ENCODE measurements at regions not wholly inside any gene's neighbourhood (a gene's known extent, or its start where the extent isn't known, plus 50 kb on each side); places are given as distances from the start of the nearest gene placed in this dataset.

- no peak for DNase-seq (ENCODE audit: low spot score)
Observed at GRCh38 chr2:7209757-7210555, 292.7 kb downstream of the RNF144A start.

- no peak for DNase-seq (ENCODE audit: low spot score)
Observed at GRCh38 chr2:7210712-7211111, 293.5 kb downstream of the RNF144A start.

DNA sequence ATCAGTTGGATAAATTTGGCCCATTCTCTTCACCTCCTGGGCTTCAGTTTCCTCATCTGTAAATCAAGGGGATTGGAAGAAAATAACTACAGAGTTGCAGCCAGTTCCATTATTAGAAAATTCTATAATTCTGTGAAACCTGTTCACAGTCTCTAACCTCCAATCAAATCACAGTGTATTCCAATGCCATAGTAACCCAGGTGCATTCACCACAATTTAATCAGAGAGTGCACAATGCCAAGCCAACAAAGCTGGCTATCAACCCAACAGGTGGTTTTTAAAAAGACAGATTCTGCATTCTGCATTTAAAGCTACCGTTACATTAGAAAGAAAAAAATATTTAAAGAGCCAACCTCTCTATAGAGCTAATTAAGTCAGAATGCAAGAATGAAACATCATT is 308.6 kb downstream of the RNF144A start:
- DNase-seq (ENCODE audit: low spot score) = no peak

DNA sequence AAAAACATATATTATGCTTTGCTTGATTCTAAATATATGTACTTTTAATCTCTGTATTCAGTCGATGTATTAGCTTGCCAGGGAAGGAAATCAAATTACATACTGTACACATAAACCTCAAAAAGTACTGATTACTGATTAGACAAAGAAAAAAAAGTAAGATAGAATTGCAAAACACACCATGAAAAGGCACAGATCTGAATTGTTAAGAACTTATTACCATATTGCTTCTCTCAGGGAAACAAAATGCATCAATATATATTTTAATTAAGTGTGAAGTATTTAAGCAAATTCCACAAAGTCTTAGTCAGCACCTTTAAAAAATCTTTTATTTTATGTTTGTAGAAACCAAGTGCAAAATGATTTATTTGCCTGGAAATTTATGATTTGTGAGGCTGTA is 309.3 kb downstream of the RNF144A start:
- DNase-seq (ENCODE audit: low spot score) = no peak

DNA sequence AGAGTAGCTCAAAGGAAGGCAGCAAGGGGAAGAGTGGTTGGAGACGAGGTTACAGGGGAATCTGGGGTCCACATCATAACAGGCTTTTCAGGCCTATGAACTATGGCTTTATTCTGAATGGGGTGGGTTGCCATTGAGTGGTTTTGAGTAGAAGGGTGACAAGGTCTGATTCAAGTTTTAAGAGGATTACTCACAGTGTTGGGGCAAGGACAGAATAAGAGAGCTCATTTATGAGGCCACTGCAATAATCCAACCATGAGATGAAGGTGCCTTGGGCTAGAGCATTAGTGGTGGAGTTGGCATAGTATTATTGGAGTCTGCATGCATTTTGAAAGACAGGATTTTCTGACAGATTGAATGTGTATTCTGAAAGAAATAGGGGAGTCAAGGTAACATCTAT is 315.9 kb downstream of the RNF144A start:
- DNase-seq (ENCODE audit: low spot score) = no peak

- DNase-seq (ENCODE audit: low spot score) = no peak
Observed at GRCh38 chr2:7237466-7237865, 320.3 kb downstream of the RNF144A start.

DNA sequence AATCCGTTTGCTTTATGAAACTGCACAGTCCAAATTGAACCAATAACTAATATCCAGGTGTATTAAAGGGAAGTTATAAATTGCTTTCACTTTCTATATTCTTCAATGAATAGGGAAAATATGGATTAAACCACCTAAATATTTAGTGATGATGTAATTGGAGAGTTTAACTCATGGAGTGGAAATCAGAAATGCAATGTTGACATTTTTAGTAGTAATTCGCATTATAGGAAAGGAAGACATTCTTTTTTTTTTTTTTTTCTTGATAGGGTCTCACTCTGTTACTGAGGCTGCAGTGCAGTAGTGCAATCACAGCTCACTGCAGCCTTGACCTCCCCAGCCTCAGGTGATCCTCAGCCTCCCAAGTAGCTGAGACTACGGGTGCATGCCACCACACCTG is 321.9 kb downstream of the RNF144A start:
- no peak for DNase-seq (ENCODE audit: low spot score)

DNA sequence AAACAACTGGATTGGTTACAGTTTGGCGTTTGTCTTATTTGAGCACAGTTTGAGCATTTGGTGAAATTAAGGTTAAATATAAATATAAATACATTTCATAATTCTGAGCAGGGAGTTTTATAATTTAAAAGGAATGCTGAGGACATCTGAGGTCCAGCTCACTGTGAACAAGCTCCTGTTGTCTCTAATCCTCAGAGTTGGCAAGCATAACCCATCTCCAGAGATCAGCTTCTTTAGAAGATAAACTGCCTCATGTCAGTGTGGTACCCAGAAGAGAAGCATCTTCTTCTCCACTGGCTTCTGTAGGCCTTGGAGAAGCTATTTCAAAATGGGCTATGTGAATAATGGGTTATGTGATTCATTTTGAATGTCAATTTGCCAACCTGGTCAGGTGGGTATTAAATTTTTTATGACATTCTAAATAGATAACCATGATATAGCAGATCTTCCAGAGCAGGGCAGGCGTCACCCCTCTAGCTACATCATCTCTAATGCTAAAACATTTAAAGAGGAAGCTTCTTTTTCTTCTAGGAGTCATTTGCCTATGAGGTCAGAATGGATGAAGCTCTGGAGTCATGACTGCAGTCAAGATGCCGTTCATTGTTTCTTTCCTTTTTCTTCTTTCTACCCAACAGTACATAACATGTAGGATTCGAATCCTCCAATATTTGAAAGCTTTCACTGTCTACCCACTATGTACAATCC is 324.0 kb downstream of the RNF144A start:
- no peak for DNase-seq (ENCODE audit: low spot score)

GRCh38 chr2:7242189-7242867 is 325.1 kb downstream of the RNF144A start:
- DNase-seq (ENCODE audit: low spot score) = no peak

DNA sequence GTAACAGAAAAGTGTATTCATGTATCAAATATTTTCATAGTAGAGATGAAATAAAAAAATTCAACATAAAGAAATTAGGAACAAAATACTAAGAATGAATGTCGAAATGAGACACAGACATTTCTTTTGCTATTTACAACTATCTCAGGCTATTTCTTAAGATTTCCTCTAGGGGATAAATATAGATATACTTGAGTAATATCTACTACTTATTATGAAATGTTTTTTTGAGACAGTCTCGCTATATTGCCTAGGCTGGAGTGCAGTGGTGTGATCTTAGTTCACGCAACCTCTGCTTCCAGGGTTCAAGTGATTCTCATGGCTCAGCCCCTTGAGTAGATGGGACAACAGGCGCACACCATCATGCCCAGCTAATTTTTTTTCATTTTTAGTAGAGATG is 326.1 kb downstream of the RNF144A start:
- no peak for DNase-seq (ENCODE audit: low spot score)

DNA sequence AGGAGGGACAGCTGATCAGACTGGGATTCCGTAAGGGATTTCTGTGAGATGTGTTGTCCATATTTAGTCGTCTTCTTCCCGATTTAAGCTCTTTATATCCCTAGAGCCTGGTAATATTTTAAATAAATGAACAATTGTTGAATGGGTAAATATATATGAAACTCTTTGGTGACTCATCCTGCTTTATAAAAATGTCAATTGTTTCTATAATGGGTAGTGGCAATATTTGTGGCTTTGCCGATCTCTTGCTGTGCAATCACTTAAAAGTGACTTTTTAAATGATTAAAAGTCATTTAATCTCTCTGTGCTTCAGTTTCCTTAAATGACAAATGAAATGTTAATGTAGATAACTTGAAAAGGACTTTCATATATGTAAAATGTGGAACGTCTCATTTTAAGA is 339.2 kb downstream of the RNF144A start:
- no peak for DNase-seq (ENCODE audit: low spot score)

GRCh38 chr2:7262727-7263126 is 345.5 kb downstream of the RNF144A start:
- DNase-seq (ENCODE audit: low spot score) = no peak

- DNase-seq (ENCODE audit: low spot score) = no peak
Observed at GRCh38 chr2:7264791-7265190, 347.6 kb downstream of the RNF144A start.

GRCh38 chr2:7265286-7265685 is 348.1 kb downstream of the RNF144A start:
- DNase-seq (ENCODE audit: low spot score) = no peak

GRCh38 chr2:7269106-7269643 is 352.0 kb downstream of the RNF144A start:
- DNase-seq (ENCODE audit: low spot score) = no peak

GRCh38 chr2:7270011-7270431 is 352.8 kb downstream of the RNF144A start:
- no peak for DNase-seq (ENCODE audit: low spot score)

- no peak for DNase-seq (ENCODE audit: low spot score)
Observed at GRCh38 chr2:7272210-7272609, 355.0 kb downstream of the RNF144A start.

DNA sequence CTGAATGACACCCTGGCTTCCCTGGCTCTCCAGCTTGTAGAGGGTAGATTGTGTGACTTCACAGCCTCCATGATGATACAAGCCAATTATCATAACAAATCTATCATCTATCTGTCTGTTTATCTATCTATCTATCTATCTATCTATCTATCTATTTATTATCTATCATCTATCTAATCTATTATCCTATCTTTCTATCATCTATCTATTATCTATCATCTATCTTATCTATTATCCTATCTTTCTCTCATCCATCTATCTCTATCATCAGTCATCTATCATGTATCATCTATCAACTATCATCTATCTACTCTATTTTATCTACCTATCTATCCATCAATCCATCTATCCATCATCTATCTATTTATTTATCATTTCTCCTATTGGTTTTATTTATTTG is 361.8 kb downstream of the RNF144A start:
- DNase-seq (ENCODE audit: low spot score) = no peak

GRCh38 chr2:7279421-7279949 is 362.3 kb downstream of the RNF144A start:
- no peak for DNase-seq (ENCODE audit: low spot score)

DNA sequence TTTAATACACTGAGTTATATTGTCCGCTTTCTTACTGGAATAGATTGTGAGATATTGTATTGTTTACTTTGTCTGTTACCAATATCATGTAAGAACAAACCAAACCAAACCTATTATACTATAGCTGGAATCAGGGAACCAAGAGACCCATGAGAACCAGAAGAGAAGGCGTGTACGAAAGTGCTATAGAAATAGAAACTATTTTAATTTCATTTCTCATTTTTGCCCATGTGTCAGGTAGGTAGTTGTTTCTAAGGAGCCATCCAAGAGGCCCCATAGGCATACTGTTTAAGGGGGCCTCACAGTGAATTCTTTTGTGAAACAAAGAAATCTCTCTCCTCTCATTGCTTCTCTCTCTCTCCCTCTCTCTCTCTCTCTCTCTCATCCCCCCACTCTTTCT is 363.6 kb downstream of the RNF144A start:
- DNase-seq (ENCODE audit: low spot score) = no peak

- no peak for DNase-seq (ENCODE audit: low spot score)
Observed at GRCh38 chr2:7281231-7282201, 364.3 kb downstream of the RNF144A start.

Data from HT-29 (cell line).